Dermis blood vessel endothelial cell (primary cell): ENCODE measurements at regions not wholly inside any gene's neighbourhood (a gene's known extent, or its start where the extent isn't known, plus 50 kb on each side); places are given as distances from the start of the nearest gene placed in this dataset.

Experiments
- DNase-seq: peaks from one replicate; pipeline ENCODE4 v3.0.0; 2010

DNA sequence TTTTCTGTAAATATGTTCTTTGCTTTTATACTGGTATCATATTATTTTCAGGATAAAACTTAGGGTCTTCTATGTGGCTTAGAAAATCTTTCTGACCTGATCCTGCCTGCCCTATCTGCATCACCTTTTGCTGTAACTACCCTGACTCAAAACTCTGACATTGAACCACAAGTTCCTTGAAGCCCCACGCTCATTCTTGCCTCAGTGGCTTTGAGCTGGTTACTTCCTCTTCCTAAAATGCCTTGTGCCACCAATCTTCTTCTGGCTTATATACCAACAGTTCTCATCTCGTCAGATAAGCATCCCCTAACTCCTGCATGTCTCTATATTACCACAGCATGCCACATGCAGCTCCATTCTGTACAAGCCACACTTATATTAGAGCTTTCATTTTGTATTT lies 84.5 kb upstream of the LRRC7 start:
- DNase-seq = no peak

DNA sequence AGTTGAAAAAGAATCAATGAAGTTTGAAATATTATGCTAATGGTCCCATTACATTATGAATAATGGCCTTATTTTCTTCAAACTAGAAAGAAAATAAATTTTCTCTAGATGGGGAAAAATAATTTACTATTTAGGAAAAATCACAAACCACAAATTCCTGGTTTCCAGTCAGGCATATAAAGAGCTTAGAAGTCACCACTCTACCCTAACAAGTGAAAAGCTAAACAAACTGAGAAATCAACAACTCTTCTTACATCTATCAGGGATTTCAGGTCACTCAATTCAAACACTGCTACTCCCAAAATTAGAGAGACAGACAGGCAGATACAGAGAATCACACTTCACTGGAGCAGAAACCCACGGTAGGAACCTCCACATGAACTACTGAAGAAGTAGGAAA lies 82.1 kb upstream of the LRRC7 start:
- DNase-seq = no peak

DNA sequence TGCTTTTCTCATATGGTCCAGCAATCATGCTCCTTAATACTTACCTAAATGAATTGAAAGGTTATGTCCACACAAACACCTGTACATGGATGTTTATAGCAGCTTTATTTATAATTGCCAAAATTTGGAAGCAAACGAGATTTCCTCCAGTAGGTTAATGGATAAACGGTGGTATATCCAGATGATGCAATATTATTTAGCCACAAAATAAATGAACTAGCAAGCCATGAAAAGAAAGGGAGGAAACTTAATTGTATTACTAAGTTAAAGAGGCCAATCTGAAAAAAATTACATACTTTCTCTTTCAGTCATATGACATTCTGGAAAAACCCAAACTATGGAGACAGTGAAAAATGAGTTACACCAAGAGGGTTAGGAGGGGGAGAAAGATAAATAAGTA lies 76.3 kb upstream of the LRRC7 start:
- no peak for DNase-seq

DNA sequence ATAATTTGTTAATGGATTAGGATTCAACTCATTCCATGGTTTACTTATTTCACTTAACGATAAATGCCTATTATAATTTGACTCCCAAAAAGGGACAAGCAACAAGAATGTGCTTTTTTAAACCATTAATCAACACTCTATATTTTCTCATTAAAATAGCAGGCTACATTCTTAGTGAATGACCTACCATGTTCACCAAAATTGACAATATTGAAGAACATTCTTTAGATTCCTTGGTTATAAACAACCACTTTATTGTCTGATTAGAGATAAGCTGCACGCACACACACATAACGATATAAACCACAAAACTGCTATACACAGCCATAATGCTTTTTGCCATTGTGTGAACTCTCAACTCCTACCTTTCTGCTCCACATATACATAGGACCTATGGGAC lies 75.4 kb upstream of the LRRC7 start:
- no peak for DNase-seq

DNA sequence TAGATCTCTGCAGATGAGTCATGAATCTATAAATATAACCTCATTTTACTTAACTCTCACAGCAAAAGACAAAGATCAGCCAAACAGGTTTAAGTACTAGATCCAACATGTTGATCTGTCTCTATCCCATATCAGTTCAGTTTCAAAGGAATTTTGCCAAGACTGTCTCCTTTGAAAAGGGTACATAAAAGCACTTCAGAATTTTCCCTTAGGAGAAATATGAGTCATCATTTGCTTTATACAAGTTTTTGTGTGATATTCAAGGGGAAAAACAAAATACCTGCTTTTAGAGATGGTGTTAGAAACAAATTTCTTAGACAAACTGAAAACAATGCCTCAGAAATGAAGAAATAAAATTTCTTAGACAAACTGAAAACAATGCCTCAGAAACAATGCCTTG lies 73.5 kb upstream of the LRRC7 start:
- DNase-seq = no peak

DNA sequence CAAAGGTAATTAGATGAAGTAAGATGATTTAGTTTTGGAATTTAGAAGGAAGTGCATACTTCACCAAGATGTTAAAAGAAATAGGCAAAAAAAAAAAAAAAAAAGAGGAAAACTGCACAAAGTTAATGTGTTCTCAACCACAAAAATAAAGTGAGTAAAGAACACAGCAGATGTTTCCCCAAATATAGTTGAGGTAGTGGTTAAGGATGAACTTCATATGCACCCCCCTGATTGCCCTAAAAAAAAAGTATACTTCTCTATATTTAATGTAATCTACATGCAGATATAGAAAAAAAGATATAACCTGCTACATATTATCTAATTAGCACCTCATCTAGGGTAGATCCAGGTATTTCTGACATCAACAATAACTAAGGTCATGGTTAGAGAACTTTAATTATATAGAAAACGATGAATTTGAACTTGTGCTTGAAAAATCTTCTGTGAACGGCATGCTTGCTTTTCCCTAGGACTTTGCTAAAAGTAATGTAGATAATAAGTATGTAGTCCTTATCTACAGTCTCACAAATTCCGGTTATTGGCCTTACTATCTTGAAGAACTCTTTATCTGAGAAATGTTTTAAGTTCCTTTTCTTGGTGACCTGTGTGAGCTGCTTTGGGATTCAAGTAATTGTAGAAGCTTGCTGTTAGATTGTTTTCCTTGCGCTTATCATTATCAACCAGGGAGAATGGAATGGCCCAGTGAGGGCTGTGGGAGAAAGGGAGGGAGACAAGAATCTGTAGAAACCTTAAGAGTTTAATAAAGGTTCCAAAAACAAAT lies 70.1 kb upstream of the LRRC7 start:
- DNase-seq = no peak

DNA sequence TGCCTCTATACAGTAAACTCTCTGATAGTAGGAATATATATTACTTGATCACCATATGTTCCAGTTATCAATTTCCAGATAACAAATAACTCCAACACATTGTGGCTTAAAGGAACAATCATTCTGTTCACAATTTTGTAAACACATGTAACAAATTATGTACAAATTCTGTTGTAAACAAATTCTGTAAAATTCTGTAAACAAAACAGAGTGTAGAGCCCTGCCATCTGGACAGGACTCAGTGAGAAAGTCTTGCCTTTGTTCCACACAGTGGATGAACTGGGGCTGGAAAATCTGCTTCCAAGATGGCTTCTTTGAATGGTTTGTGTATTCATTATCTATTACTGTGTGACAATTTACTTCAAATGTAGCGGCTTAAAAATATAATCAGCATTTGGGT lies 69.0 kb upstream of the LRRC7 start:
- DNase-seq = no peak

DNA sequence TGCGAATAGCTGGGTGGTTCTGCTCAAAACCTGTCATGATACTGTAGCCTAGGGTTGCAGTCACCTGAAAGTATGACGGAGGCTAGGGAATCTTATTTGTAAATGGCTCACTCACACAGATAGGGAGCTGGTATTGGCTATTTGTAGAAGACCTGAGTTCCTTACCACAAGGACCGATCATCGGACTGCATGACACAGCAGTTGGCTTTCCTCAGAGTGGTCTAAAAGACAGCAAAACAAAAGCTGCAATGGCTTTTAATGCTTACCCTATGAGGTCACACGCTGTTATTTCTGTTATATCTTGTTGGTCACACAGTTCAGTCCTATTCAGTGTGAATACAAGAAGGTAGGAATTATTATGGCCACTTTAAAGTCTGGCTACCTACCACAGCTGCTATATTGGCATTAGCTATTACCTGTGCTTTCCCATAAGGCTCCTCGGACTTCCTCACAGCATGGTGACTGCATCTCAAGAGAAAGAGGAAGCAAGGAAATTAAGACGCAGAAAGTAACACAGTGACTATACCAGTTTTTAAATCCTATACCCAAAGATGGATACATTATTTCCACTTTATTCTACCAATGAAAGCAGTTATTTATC lies 68.4 kb upstream of the LRRC7 start:
- no peak for DNase-seq

DNA sequence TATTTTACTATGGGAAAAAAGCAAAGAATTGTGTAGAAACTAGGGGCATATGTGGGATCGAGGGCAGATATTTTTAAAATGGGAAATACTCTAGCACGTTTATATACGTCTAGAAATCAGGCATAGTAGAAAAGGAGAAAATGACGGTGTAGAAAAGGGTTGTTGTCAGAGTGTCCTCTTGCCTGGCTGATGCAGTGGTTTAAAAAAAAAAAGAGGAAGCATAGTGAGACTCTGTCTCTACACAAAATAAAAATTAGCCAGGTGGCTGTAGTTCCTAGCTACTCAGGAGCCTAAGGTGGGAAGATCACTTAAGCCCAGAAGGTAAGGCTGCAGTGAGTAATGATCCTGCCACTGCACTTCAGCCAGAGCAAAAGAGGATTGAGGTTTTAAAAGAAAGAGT lies 64.7 kb upstream of the LRRC7 start:
- no peak for DNase-seq

DNA sequence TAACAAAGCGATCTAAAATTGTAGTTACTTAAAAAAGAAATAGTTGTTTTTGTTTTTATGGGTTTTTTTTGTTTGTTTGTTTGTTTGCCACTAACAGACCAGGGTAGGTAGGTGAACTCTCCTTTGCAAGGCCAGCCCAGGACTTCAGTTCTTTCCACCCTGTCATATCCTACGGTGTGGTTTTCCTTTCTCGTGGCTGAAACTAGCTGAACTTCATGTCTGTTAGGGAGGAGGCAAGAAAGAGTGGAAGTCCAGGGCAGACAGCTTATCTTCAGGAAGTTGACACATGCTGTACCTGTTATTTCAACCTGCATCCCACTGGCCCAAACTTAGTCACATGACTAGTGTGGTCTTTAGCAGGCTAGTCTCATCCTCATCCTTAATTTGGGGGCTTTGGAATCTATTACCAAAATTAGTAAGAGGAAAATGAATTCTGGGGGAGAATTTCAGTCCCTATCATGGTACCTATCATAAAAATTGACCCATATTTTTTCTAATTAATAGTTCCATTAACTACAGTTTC lies 62.9 kb upstream of the LRRC7 start:
- DNase-seq = no peak

DNA sequence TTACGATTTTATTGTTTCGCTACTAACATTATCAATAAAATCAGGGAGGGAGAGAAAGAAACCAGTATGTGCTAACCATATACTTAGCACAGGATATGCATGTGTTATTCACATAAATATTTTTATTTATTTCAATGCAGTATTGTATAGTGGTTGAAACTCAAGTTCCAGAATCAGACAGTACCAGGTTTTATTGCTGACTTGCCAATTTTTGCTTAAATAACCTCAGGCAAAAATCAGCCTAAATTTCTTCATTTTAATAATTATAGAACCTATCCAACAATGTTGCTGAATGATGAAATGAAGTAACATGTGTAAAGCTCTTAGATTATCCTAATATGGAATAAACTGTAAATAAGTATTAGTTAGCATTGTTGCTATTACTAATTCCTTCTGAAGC lies 61.4 kb upstream of the LRRC7 start:
- no peak for DNase-seq

DNA sequence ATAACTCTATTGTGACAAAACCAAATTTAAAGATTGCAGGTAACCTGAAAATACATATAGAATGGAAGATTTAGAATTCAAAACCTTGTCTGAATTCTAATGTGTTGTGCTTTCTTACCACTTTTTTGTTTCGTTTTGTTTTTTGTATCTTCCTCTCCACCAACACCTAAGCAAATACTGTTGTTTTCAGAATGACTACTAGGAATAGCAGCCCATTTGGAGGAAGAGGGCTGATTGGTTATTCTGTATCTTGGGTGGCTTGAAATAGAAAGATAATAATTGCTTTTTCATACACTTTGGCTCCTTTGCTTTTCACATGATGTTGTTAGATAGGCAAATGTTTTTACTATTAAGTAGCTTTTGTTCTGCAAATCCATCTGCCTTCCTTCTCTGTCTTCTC lies 61.0 kb upstream of the LRRC7 start:
- no peak for DNase-seq

DNA sequence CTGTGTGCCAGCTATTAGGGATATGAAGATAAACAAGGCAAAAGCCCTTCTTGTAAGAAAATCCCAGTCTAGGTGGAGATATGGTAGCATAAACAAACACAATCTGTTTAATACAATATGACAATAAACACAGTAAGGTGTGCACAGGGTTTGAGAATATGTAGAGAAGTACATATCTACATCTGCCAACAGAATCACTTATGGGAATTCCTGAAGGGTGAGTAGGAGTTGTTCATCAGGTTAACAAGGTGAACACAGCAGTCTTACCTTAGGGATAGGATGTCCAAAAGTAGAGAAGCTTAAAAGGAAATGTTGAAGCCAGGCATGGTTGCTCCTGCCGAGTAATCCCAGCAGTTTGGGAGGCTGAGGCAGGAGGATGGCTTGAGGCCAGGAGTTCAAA lies 57.7 kb upstream of the LRRC7 start:
- no peak for DNase-seq

DNA sequence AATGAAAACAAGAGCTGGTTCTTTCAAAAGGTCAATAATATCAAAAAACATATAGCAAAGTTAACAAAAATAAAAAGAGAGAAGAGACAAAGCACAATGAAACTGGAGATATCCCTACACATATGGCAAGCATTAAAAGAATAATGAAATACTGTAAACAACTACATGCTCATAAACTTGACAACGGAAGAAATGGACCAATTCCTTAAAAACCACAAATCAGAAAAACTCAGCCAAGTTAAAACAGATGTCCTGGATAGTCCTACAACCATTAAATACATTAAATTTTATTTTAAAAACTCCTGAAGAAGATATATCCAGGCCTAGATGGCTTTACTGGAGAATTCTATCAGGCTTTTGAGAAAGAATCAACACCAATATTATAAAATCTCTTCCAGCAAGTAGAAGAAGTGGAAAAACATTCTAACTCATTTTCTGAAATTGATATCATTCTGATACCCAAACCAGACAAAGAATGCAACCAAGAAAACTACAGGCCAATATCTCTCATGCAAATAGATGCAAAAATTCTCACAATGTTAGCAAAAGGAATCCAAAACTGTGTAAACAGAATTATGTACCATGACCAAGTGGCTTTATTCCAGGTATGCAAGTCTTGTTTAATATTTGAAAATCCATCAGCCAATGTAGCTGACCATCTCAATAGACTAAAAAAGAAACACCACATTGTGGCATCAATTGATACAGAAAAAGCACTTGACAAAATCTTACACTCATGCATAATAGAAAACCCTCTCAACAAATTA lies 56.1 kb upstream of the LRRC7 start:
- no peak for DNase-seq

DNA sequence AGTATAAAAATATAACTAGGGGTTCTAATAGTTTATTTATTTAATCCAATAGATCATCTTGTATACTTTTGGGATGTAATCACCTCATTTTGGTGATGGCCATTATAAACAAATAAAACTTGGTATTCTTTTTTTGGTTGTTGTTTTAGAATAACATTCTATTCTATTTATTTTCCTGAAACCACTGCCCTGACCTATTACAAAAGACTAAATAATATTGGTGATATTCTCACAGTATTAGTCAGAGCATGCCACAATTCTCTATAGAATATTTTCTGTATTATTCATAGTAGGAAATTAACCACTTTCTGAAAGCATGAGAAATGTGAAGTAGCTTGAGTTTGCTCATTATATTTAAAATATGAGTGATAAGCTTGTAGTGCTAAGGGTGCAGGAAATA lies 54.1 kb upstream of the LRRC7 start:
- DNase-seq = no peak
